ENCODE measurements at regions not wholly inside any gene's neighbourhood (a gene's known extent, or its start where the extent isn't known, plus 50 kb on each side); places are given as distances from the start of the nearest gene placed in this dataset.

GRCh38 chr1:79556189-79556588, 549.7 kb upstream of the ADGRL4 start:
- TF ChIP-seq CTCF (IDR thresholded peaks at IDR 0.05) (no peak), POLR2A (IDR thresholded peaks at IDR 0.05) (no peak)

Measured in breast epithelium (tissue), 3 donors.